ENCODE measurements at regions not wholly inside any gene's neighbourhood (a gene's known extent, or its start where the extent isn't known, plus 50 kb on each side); places are given as distances from the start of the nearest gene placed in this dataset.

- H3K4me3 ChIP-seq: no peak overlapping the region
- ATAC-seq (no peak), DNase-seq (no peak)
- H3K4me1 ChIP-seq: no peaks in the 10 kb centered on the region
- H3K27me3 ChIP-seq: no peaks in the 10 kb centered on the region
- intact Hi-C loops (cut with DNase I): no loop called here
- H3K9me3 ChIP-seq: no peaks in the 10 kb centered on the region
- no peak overlapping the region for H3K27ac ChIP-seq
- no peaks in the 10 kb centered on the region for H3K36me3 ChIP-seq
- no peak for TF ChIP-seq CTCF (IDR thresholded peaks at IDR 0.05)
These were observed 686.0 kb upstream of the BRINP3 start for GRCh38 chr1:191163621-191164020.

- no peak overlapping the region for H3K27ac ChIP-seq
- no peaks in the 10 kb centered on the region for H3K4me1 ChIP-seq
- ATAC-seq (no peak), DNase-seq (no peak)
- H3K27me3 ChIP-seq: no peaks in the 10 kb centered on the region
- H3K36me3 ChIP-seq: no peaks in the 10 kb centered on the region
- H3K4me3 ChIP-seq: no peak overlapping the region
- intact Hi-C loops (cut with DNase I): no loop called here
- TF ChIP-seq CTCF (IDR thresholded peaks at IDR 0.05): no peak
- H3K9me3 ChIP-seq: no peaks in the 10 kb centered on the region
These were observed 696.6 kb upstream of the BRINP3 start for GRCh38 chr1:191174298-191174697.

GRCh38 chr1:191176131-191176530 is 698.5 kb upstream of the BRINP3 start:
- no peak for TF ChIP-seq CTCF (IDR thresholded peaks at IDR 0.05)
- DNase-seq (no peak), ATAC-seq (no peak)
- Histone ChIP-seq H3K27me3 (no peaks in the 10 kb centered on the region), H3K4me3 (no peak overlapping the region), H3K27ac (no peak overlapping the region), H3K9me3 (no peaks in the 10 kb centered on the region), H3K4me1 (no peaks in the 10 kb centered on the region), H3K36me3 (no peaks in the 10 kb centered on the region)
- intact Hi-C loops (cut with DNase I): no loop called here

- no peak for TF ChIP-seq CTCF (IDR thresholded peaks at IDR 0.05)
- Histone ChIP-seq H3K27me3 (no peaks in the 10 kb centered on the region), H3K9me3 (no peaks in the 10 kb centered on the region), H3K36me3 (no peaks in the 10 kb centered on the region), H3K4me1 (no peaks in the 10 kb centered on the region), H3K27ac (no peak overlapping the region), H3K4me3 (no peak overlapping the region)
- no peak for DNase-seq
- intact Hi-C loops (cut with DNase I): no loop called here
- ATAC-seq: no peak
These were observed 729.0 kb upstream of the BRINP3 start for GRCh38 chr1:191206513-191207207.

GRCh38 chr1:191222206-191222605 is 744.5 kb upstream of the BRINP3 start:
- Histone ChIP-seq H3K9me3 (no peaks in the 10 kb centered on the region), H3K27me3 (no peaks in the 10 kb centered on the region), H3K27ac (no peak overlapping the region), H3K36me3 (no peaks in the 10 kb centered on the region), H3K4me3 (no peak overlapping the region), H3K4me1 (no peaks in the 10 kb centered on the region)
- no peak for DNase-seq
- intact Hi-C loops (cut with DNase I): no loop called here
- no peak for ATAC-seq
- no peak for TF ChIP-seq CTCF (IDR thresholded peaks at IDR 0.05)

GRCh38 chr1:191240925-191241324 is 763.3 kb upstream of the BRINP3 start:
- Histone ChIP-seq H3K4me3 (no peak overlapping the region), H3K36me3 (no peaks in the 10 kb centered on the region), H3K4me1 (no peaks in the 10 kb centered on the region), H3K27ac (no peak overlapping the region), H3K27me3 (no peaks in the 10 kb centered on the region), H3K9me3 (no peaks in the 10 kb centered on the region)
- no peak for ATAC-seq
- DNase-seq: no peak
- intact Hi-C loops (cut with DNase I): no loop called here
- TF ChIP-seq CTCF (IDR thresholded peaks at IDR 0.05): no peak
